GM19328 (cell line): ENCODE measurements at regions not wholly inside any gene's neighbourhood (a gene's known extent, or its start where the extent isn't known, plus 50 kb on each side); places are given as distances from the start of the nearest gene placed in this dataset.
A peak's percentile ranks its signal among the peaks of the same experiment; 100 is the strongest.
"Not testable (repeated sequence)": the region's sequence is repeated elsewhere in the genome, so short reads cannot be mapped to it uniquely, and the experiment has no call there.

Source experiments
- ATAC-seq: cut with Tn5 transposase; IDR thresholded peaks from one replicate; pipeline ENCODE4 v1.9.1; 2021; ENCODE audit warnings: mild to moderate bottlenecking, moderate library complexity; ENCODE audit not compliant: unreplicated experiment

DNA sequence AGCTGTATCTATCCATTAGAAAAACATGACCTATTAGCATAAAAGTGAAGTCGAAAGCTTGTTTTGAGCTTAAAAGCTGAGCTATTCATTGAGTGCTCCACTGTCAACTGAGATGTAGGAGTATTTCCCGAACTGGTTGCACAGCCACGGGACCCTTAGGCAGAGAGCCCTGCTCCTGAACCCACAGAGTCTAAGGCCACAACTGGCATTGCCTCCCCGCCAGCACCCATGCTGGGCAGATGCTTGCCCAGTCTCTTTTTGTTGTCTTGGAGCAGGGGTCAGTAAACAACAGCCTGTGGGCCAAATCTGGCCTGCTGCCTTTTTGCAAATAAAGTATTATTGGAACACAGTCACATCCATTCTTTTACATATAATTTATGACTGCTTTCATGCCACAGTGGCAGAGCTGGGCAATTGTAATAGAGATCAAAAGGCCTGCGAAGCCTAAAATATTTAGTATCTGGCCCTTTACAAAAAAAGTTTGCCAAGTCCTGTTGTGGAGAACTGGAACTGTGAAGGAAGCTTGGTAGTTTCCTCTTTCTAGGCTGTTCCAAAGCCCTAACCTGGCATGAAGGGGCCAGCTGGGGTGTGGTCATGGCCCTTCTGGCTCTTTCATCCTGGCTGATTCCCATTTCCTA lies 58.4 kb upstream of the WAPL start:
- no peak for ATAC-seq

DNA sequence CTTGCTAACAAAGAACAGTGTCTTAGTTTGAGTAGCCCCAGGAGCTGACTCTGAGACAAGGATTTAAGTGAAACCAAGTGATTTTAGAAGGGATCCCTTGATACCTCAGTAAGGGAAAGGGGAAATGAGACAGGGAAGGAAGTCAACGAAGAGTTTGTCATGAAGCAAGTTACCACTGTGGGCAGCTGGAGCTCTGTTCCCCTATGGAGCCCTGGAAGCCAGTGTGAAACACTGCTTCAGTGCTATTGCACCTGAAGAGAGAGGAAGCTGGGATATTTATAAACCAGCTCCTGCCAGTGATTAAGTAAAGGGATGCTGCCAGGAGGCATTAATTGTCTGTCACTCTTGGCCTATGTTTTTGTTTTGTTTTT lies 58.9 kb upstream of the WAPL start:
- no peak for ATAC-seq

DNA sequence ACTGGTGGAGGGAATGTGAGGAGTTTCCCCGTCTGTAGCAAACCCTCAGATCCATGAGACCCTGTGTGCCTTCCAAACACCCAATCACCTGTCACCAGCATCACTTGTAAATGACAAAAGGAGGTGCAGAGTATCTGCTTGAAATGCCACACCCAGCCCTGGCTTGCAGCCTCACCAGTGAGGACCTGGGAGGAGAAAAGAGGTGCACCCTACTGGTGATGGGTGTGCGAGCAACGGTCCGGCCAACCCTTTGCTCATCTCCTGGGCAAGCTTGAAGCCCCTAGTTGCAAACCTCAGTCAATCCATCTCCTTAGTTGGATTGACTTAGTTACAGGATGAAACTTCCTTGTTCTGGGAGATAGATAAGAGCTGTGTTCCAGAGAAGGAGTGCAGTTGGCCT lies 62.4 kb upstream of the WAPL start:
- ATAC-seq = peak; percentile 69

DNA sequence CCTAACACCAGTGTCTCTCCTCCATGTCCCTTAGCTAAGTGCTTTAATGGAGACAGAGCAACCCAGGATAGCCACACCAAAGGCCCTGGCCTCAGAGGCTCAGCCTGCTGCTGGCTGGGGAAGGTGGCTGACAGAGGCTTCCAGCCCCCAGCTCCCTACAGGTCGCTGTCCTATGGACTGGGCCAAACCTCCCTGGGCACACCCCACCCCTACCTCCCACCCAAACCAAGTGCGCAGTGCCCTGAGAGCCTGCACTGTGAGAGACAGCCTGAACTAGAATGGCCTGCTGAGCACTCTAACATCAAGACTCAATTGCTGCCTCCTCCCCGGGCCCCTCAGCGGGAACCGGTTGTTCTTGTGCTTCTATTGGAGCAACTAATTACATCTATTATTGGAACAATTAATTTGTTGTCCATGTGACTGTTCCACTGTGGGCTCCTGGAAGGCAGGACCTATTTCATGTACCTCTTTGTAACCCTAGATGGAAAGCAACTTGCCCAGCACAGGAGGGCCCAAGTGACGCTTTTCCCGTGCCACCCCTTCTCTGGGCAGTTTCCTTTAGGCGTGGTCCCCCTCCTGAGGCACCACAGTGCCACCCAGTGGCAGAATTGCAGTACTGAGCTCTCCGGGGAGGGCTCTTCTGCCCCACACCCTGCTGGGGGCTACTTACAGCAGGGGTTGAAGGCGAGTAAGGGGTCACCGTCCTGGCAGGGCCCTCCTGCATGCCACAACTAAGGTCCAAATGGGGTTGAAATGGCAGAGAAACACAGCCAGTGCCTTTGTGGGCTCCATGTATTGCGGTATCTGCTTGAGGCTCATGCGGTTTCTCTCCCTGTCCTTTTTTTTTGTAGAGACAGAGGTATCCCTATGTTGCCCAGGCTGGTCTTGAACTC lies 63.7 kb upstream of the WAPL start:
- ATAC-seq = peak; percentile 84

DNA sequence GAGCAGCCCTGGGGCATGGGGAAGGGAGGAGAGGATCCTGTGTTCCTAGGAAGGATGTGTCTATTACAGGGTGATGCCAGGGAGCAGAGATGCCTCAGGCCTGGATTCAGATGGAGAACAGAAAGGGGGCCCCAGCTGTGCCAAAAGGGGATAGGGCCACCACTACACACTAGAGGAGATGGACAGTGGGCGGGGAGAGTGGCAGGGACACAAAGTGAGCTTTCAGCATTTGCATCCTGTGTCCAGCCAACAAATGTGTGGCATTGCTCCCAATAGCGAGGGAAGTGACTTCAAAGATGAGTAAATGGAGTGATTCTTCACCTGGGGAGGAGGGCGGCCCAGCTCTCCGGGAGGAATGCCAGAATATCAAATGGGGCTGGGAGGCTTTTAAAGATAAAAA lies 64.9 kb upstream of the WAPL start:
- no peak for ATAC-seq

DNA sequence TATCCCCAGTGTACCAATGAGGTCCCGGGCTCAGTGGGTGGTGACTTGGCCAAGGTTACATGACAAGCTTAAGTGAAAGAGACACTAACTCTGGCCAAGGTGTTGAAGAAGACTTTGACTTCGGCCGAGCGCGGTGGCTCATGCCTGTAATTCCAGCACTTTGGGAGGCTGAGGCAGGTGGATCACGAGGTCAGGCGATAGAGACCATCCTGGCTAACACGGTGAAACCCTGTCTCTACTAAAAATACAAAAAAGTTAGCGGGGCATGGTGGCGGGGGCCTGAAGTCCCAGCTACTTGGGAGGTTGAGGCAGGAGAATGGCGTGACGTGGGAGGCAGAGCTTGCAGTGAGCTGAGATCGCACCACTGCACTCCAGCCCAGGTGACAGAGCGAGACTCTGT lies 65.6 kb upstream of the OPN4 start:
- not testable (repeated sequence) for ATAC-seq

DNA sequence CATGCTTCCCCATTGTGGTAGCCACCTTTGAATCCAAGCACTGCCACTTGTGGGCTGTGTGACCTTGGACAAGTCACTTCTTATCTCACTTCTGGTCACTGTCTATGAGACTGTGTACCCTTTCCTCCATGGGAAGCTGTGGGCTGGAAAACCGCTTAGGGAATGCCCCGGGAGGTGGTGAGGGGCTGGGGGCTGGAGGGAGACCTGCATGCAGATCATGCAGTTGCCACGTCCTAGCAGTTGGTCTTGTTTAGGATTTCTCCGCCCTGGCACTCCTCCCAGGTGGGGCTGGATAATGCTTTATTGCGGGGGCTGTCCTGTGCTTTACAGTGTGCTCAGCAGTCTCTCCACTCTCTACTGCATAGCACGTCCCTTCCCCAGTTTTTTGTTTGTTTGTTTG lies 62.9 kb upstream of the OPN4 start:
- no peak for ATAC-seq

DNA sequence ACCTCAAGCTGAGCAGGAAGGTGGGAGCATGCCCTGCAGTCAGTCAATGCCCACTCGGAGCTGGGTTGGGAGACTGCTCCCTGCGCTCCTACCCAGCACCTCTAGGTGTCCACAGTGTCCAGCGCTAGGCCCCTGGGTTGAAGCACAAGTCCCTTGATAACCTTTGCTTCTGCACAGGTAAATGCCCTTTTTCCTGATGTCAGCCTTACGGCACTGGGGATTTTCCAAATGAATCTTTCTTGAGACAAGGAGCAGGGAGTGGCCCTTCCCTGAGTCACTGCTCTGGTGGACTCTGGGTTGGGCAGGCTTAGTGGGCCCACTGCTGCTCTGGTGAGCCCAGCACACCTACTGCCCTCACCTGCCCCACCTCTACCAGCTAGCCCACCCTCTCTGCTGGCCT lies 61.9 kb upstream of the OPN4 start:
- ATAC-seq = no peak

DNA sequence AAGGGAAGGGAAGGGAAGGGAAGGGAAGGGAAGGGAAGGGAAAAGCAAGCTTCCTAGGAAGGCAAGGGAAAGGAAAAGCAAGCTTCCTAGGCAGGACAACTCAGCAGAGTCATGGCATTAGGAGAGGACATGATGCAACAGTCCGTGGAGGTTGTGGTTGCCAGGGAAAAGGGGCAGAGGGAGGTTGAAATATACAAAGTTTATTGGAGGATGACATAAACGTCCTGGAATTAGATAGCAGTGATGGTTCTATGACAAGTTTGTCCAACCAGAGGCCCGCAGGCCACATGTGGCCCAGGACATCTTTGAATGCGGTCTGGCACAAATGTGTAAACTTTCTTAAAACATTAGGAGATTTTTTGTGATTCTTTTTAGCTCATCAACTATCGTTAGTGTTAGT lies 59.8 kb upstream of the OPN4 start:
- no peak for ATAC-seq

DNA sequence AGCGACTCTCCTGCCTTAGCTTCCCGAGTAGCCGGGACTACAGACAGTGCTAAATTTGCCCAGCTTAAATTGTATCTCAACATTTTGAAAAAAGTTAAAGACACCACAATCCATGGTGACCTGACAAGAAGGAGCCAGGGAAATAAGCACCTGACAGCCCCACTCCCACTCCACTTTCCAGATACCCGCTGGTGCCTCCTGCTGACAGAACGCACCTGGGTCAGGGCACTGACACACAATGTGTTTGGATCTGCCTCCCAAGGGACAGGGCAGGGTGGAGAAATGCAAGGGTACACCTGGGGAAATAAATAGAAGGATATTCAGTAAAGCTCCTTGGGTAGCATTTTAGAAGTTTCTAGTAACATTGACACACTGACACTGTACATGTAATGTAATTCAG lies 58.9 kb upstream of the OPN4 start:
- no peak for ATAC-seq

DNA sequence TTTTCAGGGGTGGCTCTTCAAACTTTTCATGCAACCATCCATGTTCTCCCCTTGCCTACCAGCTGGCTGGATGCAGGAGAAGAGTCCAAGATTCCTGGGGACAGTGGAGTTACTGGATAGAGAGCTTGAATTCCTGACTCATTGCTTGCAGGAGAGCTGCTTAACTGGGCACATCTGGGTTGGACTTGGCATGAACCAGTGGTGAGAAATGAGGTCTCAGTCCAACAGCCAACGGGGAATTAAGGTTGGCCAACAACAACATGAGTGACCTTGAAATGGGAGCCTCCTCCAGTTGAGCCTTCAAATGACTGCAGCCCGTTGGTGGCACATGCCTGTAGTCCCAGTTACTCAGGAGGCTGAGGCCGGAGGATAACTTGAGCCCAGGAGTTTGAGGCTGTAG lies 58.1 kb upstream of the OPN4 start:
- ATAC-seq = no peak

DNA sequence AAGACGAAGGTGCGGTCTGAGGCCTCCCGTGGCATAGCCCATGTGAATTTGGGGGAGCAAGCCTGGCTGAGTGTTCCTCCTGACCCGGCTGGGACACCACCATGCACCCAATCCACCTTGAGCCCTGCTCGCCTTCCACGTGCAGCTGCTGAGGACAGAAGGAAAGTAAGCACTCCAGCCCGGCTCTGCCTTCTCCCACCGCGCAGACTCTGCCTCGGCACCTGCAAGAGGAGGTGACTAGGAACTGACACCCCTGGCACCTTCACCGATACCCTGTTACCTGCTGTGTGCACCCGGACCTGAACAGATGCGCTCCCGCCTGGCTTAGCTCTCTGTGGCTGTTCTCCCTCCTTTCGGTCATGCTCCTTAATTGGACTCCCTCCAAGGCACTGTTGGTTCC lies 57.0 kb upstream of the OPN4 start:
- no peak for ATAC-seq

DNA sequence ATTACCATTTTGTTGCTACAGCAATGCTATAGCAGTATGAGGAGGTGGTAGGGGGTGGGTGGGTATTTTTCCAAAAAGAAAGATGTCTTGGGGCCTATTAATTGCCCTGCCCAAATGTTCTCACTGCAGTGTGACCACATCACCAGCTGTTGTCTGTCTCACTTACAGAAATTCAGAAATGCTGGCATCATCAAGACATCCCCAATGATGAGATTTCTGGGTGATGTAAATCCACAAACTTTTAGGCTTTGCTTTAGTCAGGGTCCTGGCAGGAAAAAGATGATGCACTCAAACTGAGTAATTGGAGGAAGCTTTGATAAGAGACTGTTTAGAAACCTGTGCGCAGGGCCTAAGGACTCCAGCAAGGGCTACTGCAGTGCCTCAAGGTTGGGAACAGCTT lies 56.2 kb upstream of the OPN4 start:
- ATAC-seq = no peak

DNA sequence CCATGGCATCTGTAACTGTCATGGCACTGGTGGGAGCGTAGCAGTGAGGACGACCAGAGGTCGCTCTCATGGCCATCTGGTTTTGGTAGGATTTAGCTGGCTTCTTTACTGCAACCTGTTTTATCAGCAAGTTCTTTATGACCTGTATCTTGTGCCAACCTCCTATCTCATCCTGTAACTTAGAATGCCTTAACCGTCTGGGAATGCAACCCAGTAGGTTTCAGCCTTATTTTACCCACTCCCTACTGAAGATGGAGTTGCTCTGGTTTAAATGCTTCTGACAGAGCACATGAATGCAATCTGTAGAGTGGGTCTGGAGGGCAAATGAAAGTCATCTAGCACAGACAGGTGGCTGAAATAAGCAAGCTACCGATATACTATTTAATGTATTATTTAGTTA lies 55.3 kb upstream of the OPN4 start:
- no peak for ATAC-seq

DNA sequence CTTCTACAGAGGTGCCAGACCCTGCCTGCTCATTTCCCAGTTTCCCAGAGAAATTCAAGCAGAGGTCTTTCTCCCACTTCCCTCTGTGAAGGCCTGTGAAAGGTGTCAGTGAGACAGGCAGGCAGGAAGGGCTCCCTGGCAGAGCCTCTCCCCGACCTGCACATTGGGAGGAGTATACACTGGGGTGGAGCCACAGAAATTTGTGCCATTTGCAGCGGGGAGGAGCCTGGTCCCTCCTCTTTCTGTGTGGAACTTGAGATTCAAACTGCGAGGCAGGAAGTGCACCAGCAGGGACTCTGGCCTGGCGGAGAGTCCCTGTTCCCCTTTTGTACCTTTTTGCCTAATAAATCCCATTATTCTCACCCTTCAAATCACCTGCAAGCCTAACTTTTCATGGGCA lies 54.6 kb upstream of the OPN4 start:
- ATAC-seq = peak; percentile 76

DNA sequence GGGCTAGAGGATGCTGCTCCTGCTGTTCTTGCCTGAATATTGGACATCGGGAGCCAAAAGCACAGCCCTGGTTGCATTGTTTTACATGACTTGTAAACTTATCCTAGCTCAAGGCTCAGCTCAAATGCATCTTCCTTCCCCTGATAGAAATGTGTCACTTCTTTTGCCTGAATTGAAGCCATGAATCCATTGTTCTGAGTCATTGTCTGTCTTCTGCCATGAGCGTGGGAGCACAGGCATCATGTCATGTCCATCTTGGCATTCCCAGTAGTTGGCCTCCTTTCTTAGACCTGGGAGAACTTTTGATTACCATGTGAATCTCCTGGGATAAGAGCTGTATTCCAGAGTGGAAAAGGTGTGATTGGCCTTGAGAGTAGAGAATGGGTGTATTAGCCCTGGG lies 54.1 kb upstream of the OPN4 start:
- ATAC-seq = no peak

DNA sequence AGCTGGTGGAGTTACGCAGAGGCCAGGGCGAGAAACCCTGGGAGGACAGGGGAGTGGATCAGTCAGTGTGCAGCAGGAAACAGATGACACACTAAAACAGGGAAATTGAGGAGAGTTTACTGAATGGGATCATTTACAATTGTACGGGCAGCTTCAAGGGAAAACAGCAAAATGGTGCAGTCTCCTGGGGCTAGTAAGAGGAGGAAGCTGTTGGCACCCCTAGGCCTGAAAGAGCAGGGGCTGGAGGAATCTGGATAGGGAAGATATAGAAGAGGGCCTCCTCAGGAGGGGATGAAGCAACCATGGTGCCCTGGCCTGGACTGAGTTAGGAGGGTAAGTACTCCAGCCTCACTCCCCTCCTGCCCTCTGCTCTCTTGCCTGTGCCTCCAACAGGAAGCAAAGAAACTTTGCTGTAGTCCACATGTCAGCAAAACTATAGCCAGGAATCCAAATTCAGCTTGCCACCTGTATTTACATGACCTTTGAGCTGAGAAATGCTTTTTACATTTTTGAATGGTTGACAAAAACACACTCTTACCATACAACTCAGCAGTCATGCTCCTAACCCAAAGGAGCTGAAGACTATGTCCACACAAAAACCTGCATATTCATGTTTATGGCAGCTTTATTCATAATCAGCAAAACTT lies 52.3 kb upstream of the OPN4 start:
- no peak for ATAC-seq

DNA sequence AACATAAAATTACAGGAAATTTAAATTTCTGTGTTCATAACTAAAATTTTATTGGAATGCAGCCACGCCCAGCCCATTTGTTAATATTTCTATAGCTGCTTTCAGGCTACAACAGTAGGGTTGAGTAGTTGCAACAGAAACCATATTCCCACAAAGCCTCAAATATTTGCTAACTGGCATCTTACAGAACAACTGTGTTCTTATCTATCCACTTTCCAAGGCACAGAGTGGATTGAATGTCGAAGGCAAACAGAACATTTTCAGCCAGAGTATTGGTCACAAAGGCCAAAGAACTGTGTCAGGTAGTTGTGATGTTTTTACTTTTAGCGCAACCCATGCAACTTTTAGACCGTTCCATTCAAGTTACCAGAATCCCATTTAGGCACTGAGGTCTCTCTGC lies 51.1 kb upstream of the OPN4 start:
- ATAC-seq = no peak
